Spleen (tissue), 7 donors: ENCODE measurements at regions not wholly inside any gene's neighbourhood (a gene's known extent, or its start where the extent isn't known, plus 50 kb on each side); places are given as distances from the start of the nearest gene placed in this dataset.

ENCODE experiments used
- POLR2A ChIP-seq, 3 donors: fragments of 450-650 bp; IDR thresholded peaks; one replicate each; pipeline ENCODE4 v1.5.1; 2017; ENCODE audit warnings: antibody characterized with exemption in 3 of 3, mild to moderate bottlenecking in 1 of 3
- POLR2AphosphoS5 ChIP-seq, 3 donors: sonication (generic); formaldehyde crosslinking; IDR thresholded peaks; one replicate each; pipeline ENCODE4 v1.5.1; 2017; ENCODE audit warnings: antibody characterized with exemption in 3 of 3
- TF ChIP-seq, protein P1 (sequence below), 11 experiments: fragments of 200-600 bp in 7 of 11; fragments of 450-650 bp in 4 of 11; sonication (generic) in 4 of 11; IDR thresholded peaks in 8 of 11; conservative IDR thresholded peaks in 3 of 11; 1 replicate in 7 of 11; 2 replicates in 4 of 11; pipeline versions ENCODE4 v1.4.0 to v1.8.0; 2016 to 2021; ENCODE audit warnings: antibody characterized with exemption in 11 of 11, inconsistent platforms in 4 of 11, mild to moderate bottlenecking in 1 of 11
- donor health status: DM: no; HTN: no; CAD: no; lungs with moderate emphysema.
- donor health status: DM: no; HTN: no; CAD: no.
- donor health status: DM: no; HTN: no; CAD: no.

DNA sequence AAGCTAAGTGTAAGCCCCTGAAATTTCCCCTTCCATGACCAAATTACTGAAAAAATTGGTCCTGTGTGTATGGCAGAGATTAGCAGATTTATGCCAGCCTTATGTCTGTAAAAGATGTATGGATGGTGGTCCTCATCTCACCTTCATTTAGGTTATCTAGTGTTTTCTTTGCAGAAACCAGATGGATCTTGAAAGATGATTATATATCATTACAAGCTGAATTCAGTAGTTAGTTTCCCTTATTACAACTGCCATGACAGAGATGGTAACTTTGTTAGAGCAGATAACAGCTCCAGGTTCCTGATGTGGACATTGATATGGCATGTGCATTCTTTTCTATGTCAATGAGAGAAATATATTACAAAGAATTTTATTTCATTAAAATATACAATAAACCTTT, 1403.2 kb upstream of the CDH6 start:
- TF ChIP-seq, protein P1, sequence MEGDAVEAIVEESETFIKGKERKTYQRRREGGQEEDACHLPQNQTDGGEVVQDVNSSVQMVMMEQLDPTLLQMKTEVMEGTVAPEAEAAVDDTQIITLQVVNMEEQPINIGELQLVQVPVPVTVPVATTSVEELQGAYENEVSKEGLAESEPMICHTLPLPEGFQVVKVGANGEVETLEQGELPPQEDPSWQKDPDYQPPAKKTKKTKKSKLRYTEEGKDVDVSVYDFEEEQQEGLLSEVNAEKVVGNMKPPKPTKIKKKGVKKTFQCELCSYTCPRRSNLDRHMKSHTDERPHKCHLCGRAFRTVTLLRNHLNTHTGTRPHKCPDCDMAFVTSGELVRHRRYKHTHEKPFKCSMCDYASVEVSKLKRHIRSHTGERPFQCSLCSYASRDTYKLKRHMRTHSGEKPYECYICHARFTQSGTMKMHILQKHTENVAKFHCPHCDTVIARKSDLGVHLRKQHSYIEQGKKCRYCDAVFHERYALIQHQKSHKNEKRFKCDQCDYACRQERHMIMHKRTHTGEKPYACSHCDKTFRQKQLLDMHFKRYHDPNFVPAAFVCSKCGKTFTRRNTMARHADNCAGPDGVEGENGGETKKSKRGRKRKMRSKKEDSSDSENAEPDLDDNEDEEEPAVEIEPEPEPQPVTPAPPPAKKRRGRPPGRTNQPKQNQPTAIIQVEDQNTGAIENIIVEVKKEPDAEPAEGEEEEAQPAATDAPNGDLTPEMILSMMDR (IDR thresholded peaks at IDR 0.05 in 8 of 11, conservative IDR thresholded peaks at IDR 0.05 in 3 of 11): no peak
- TF ChIP-seq POLR2A (IDR thresholded peaks at IDR 0.05) (no peak), POLR2AphosphoS5 (IDR thresholded peaks at IDR 0.05) (no peak)
